Hepatocyte (in vitro differentiated cells): ENCODE measurements at regions not wholly inside any gene's neighbourhood (a gene's known extent, or its start where the extent isn't known, plus 50 kb on each side); places are given as distances from the start of the nearest gene placed in this dataset.

Experiments used
- DNase-seq: peaks from one replicate; pipeline ENCODE4 v3.0.0-alpha.2; 2016; ENCODE audit warnings: low spot score
- H2AFZ ChIP-seq: fragments of 200-600 bp; sonication (generic); 2 replicates; pipeline ENCODE4 v1.6.0; 2016; ENCODE audit warnings: antibody characterized with exemption, mild to moderate bottlenecking
- H3K27ac ChIP-seq: fragments of 200-600 bp; sonication (generic); 2 replicates; pipeline ENCODE4 v1.5.1; 2016; ENCODE audit warnings: mild to moderate bottlenecking
- H3K27me3 ChIP-seq: fragments of 200-600 bp; sonication (generic); 2 replicates; pipeline ENCODE4 v1.6.1; 2016
- H3K36me3 ChIP-seq: fragments of 200-600 bp; sonication (generic); replicated peaks from 2 replicates; pipeline ENCODE4 v1.5.1; 2016; ENCODE audit warnings: low read depth; ENCODE audit not compliant: insufficient read depth
- H3K4me1 ChIP-seq: fragments of 200-600 bp; sonication (generic); 2 replicates; pipeline ENCODE4 v1.5.1; 2016; ENCODE audit warnings: mild to moderate bottlenecking, moderate library complexity; ENCODE audit not compliant: insufficient read depth
- H3K4me2 ChIP-seq: fragments of 200-600 bp; sonication (generic); 2 replicates; pipeline ENCODE4 v1.6.0; 2016
- H3K4me3 ChIP-seq: fragments of 200-600 bp; sonication (generic); 2 replicates; pipeline ENCODE4 v1.5.1; 2016; ENCODE audit warnings: mild to moderate bottlenecking
- H3K79me2 ChIP-seq: fragments of 200-600 bp; sonication (generic); 2 replicates; pipeline ENCODE4 v1.6.0; 2017; ENCODE audit warnings: mild to moderate bottlenecking
- H3K9me2 ChIP-seq: fragments of 200-600 bp; sonication (generic); replicated peaks from 2 replicates; pipeline ENCODE4 v1.6.0; 2017; ENCODE audit warnings: mild to moderate bottlenecking; ENCODE audit not compliant: insufficient read depth
- H3K9me3 ChIP-seq: fragments of 200-600 bp; sonication (generic); 2 replicates; pipeline ENCODE4 v1.5.1; 2016; ENCODE audit warnings: low read depth, mild to moderate bottlenecking
- H4K20me1 ChIP-seq: fragments of 200-600 bp; sonication (generic); 2 replicates; pipeline ENCODE4 v1.6.0; 2016; ENCODE audit warnings: mild to moderate bottlenecking; ENCODE audit not compliant: insufficient read depth, poor library complexity, severe bottlenecking
- EZH2 ChIP-seq: fragments of 200-600 bp; sonication (generic); IDR thresholded peaks from 2 replicates; pipeline ENCODE4 v1.6.1; 2016; ENCODE audit warnings: antibody characterized with exemption, mild to moderate bottlenecking, borderline replicate concordance
- EZH2phosphoT487 ChIP-seq: fragments of 200-600 bp; sonication (generic); IDR thresholded peaks from one replicate; pipeline ENCODE4 v1.6.1; 2018; ENCODE audit warnings: antibody characterized with exemption, mild to moderate bottlenecking, low read depth, moderate library complexity; ENCODE audit not compliant: unreplicated experiment, severe bottlenecking
- WGBS: methylation state at CpG from one replicate; pipeline ENCODE4 v1.1.6; 2016; ENCODE audit warnings: low lambda C conversion rate; ENCODE audit errors: missing lambda C conversion rate; 5-methylcytosine and 5-hydroxymethylcytosine counted together
- TF ChIP-seq, protein P1 (sequence below): fragments of 200-600 bp; sonication (generic); IDR thresholded peaks from 2 replicates; pipeline ENCODE4 v1.5.1; 2016; ENCODE audit warnings: antibody characterized with exemption, mild to moderate bottlenecking; ENCODE audit not compliant: poor library complexity

DNA sequence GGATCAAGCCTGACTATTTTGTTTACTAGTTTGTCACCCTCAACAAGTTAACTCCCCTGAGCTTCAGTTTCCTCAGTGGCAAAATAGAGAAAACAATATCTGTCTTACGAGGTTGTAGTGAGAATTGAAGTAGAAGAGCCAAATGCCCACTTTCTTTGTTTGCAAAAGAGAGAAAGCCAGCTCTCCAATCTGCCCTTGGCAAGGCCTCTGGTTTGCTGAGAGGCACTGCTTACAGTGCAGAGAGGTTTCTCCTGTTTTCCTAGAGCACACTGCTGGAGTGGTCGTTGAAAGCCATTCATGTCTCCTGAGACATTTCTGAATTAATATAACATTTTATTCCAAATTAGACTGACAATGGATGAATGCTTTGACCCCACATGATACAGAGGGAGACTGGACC, 260.5 kb upstream of the IGF1R start:
- DNase-seq, result no peak
- Histone ChIP-seq H4K20me1 (no peaks in the 10 kb centered on the region), H2AFZ (no peak overlapping the region), H3K79me2 (no peaks in the 10 kb centered on the region), H3K4me1 (no peaks in the 10 kb centered on the region), H3K4me3 (no peak overlapping the region), H3K9me2 (no peaks in the 10 kb centered on the region), H3K36me3 (no peaks in the 10 kb centered on the region), H3K27me3 (no peaks in the 10 kb centered on the region), H3K9me3 (no peaks in the 10 kb centered on the region), H3K4me2 (no peak overlapping the region), H3K27ac (no peak overlapping the region)
- 85% methylated on average over 2 of the region's 2 CpGs for WGBS
- no peak for TF ChIP-seq EZH2
- no peak for TF ChIP-seq EZH2phosphoT487
- TF ChIP-seq, protein P1, sequence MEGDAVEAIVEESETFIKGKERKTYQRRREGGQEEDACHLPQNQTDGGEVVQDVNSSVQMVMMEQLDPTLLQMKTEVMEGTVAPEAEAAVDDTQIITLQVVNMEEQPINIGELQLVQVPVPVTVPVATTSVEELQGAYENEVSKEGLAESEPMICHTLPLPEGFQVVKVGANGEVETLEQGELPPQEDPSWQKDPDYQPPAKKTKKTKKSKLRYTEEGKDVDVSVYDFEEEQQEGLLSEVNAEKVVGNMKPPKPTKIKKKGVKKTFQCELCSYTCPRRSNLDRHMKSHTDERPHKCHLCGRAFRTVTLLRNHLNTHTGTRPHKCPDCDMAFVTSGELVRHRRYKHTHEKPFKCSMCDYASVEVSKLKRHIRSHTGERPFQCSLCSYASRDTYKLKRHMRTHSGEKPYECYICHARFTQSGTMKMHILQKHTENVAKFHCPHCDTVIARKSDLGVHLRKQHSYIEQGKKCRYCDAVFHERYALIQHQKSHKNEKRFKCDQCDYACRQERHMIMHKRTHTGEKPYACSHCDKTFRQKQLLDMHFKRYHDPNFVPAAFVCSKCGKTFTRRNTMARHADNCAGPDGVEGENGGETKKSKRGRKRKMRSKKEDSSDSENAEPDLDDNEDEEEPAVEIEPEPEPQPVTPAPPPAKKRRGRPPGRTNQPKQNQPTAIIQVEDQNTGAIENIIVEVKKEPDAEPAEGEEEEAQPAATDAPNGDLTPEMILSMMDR, result no peak

DNA sequence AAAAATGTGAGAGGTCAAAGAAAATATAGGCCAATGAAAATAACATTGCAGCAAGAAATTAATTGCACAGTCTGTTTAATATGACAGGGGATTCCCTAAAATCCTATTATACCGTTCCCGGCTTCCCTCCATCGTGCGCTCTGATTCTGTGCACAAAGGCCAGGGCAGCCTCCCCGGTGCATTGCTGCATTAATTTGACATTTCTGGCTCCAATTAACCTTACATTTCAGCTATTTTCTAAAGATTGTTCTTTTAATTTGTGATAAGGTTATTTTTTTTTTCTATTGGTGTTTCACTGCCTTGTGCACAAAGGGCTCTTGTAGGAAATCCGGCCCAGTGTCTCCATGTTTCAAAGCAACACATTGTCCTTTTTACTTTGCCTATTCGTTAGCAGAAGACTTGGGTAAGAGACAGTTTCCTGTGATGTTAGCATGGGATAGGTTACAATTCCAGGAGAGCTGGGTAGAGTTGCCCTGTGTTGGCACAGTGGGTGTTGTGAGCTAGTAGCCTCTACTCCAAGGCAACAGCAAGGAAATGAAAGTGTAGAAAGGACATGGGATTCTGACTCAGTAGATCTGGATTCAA, 257.3 kb upstream of the IGF1R start:
- no peaks in the 10 kb centered on the region for H3K27me3 ChIP-seq
- H3K79me2 ChIP-seq, result no peaks in the 10 kb centered on the region
- no peaks in the 10 kb centered on the region for H3K4me1 ChIP-seq
- no peaks in the 10 kb centered on the region for H3K36me3 ChIP-seq
- no peak for DNase-seq
- H3K27ac ChIP-seq, result no peak overlapping the region
- H3K9me2 ChIP-seq, result no peaks in the 10 kb centered on the region
- no peak overlapping the region for H3K4me3 ChIP-seq
- H3K4me2 ChIP-seq, result no peak overlapping the region
- H4K20me1 ChIP-seq, result no peaks in the 10 kb centered on the region
- no peak overlapping the region for H2AFZ ChIP-seq
- 93% methylated on average over 7 of the region's 7 CpGs for WGBS
- no peak for TF ChIP-seq EZH2phosphoT487
- TF ChIP-seq, protein P1, result no peak
- no peak for TF ChIP-seq EZH2
- H3K9me3 ChIP-seq, result no peaks in the 10 kb centered on the region

DNA sequence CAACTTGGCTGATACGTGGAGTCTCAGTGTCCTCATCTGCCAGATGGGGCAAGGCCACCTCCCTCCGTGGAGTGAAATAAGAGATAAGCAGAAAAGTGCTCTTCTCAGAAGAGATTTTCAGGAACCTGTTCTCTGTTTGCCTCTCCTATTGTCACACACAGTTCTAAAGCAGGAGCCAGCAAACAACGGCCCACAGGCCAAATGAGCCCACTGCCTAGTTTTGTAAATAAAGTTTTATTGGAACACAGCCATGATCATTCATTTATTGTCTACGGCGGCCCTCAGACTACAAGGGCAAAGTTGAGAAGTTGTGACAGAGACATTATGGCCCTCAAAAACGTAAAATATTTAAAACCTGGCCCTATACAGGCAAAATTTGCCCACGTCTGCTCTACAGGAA, 256.8 kb upstream of the IGF1R start:
- no peaks in the 10 kb centered on the region for H3K9me3 ChIP-seq
- no peak for DNase-seq
- H3K36me3 ChIP-seq, result no peaks in the 10 kb centered on the region
- no peak overlapping the region for H3K4me3 ChIP-seq
- no peak overlapping the region for H3K4me2 ChIP-seq
- no peaks in the 10 kb centered on the region for H3K79me2 ChIP-seq
- WGBS, result 87% methylated on average over 7 of the region's 7 CpGs
- no peaks in the 10 kb centered on the region for H3K9me2 ChIP-seq
- TF ChIP-seq EZH2 (no peak), EZH2phosphoT487 (no peak)
- TF ChIP-seq, protein P1, result no peak
- no peaks in the 10 kb centered on the region for H3K27me3 ChIP-seq
- H3K27ac ChIP-seq, result no peak overlapping the region
- H4K20me1 ChIP-seq, result no peaks in the 10 kb centered on the region
- no peak overlapping the region for H2AFZ ChIP-seq
- no peaks in the 10 kb centered on the region for H3K4me1 ChIP-seq

DNA sequence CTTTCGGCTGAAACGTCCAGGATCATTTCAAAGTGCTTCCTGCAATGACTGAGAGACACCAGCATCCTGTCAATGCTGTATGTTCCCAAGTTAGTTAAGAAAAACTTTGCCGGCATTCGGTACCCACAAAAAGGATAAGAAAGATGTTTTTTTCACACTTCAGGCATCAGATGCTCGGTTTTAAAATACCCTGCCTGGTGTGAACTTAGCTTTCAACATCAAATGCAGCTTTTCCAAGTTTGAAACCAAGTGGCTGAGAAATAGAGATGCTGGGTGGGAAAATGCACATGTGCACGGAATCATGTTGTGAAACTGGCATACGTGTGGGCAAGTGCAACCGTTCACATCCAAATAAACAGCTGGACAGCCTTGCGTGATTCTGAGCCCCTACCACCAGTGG, 254.9 kb upstream of the IGF1R start:
- H3K9me2 ChIP-seq, result no peaks in the 10 kb centered on the region
- TF ChIP-seq EZH2phosphoT487 (no peak), EZH2 (no peak)
- TF ChIP-seq, protein P1, result no peak
- no peak overlapping the region for H3K27ac ChIP-seq
- H3K36me3 ChIP-seq, result no peaks in the 10 kb centered on the region
- DNase-seq, result no peak
- H3K27me3 ChIP-seq, result no peaks in the 10 kb centered on the region
- no peaks in the 10 kb centered on the region for H3K4me1 ChIP-seq
- no peaks in the 10 kb centered on the region for H3K9me3 ChIP-seq
- no peaks in the 10 kb centered on the region for H4K20me1 ChIP-seq
- H3K79me2 ChIP-seq, result no peaks in the 10 kb centered on the region
- H2AFZ ChIP-seq, result no peak overlapping the region
- H3K4me2 ChIP-seq, result no peak overlapping the region
- H3K4me3 ChIP-seq, result no peak overlapping the region
- 89% methylated on average over 9 of the region's 9 CpGs for WGBS
